HCT116 (cell line): ENCODE measurements at regions not wholly inside any gene's neighbourhood (a gene's known extent, or its start where the extent isn't known, plus 50 kb on each side); places are given as distances from the start of the nearest gene placed in this dataset.

ENCODE experiments used
- ATAC-seq: fragments of 200-7000 bp; cut with Tn5 transposase; 2 replicates; pipeline ENCODE4 v1.9.1; 2020; ENCODE audit warnings: mild to moderate bottlenecking, moderate library complexity
- BruUV-seq: library from RNA; stranded (reverse); fragments of 400-500 nt; replicated peaks from 2 replicates; lab custom pipeline; 2021; lab: Mats Ljungman, UMichigan
- CTCF ChIA-PET: fragments of 300-600 bp; sonication (Branson Sonifier 250); formaldehyde crosslinking; loops from one replicate; lab custom pipeline; 2021; ENCODE audit warnings: antibody characterized with exemption; lab: Charles Lee
- POLR2A ChIA-PET: fragments of 300-600, 350-600 bp; sonication (Branson Sonifier 250); formaldehyde crosslinking; loops from one replicate; lab custom pipeline; 2021; ENCODE audit warnings: antibody characterized with exemption; lab: Charles Lee
- RAD21 ChIA-PET, 2 experiments: fragments of 300-600 bp; sonication (Branson Sonifier 250); formaldehyde crosslinking; loops; one replicate each; lab custom pipeline; 2023; ENCODE audit warnings: low total read pairs in 2 of 2; ENCODE audit not compliant: uncharacterized antibody in 2 of 2, unreplicated experiment in 2 of 2, low non-redundant PET in 1 of 2; lab: Charles Lee
- DNase-seq: peaks from one replicate; pipeline ENCODE4 v3.0.0-alpha.2; 2010; ENCODE audit warnings: low read depth, low spot score
- H2AFZ ChIP-seq: fragments of 200-600 bp; shearing (Covaris generic), sonication (generic); 2 replicates; pipeline ENCODE4 v1.6.1; 2017; ENCODE audit warnings: low read depth, mixed run types, mixed read lengths, antibody characterized with exemption, low read length; ENCODE audit not compliant: poor library complexity, severe bottlenecking
- H3K27ac ChIP-seq: 2 replicates; pipeline ENCODE4 v1.5.1; 2012; ENCODE audit warnings: low read depth, low read length
- H3K27me3 ChIP-seq: fragments of 200-600 bp; sonication (generic); 2 replicates; pipeline ENCODE4 v1.6.1; 2016; ENCODE audit warnings: mixed run types, low read length, mixed read lengths; ENCODE audit not compliant: insufficient read depth
- H3K36me3 ChIP-seq, 2 experiments: fragments of 200-500 bp in 1 of 2; fragments of 200-600 bp in 1 of 2; sonication (Bioruptor generic) in 1 of 2; sonication (generic) in 1 of 2; 2 replicates each; pipeline versions ENCODE4 v1.5.1 to v1.6.1; 2014 to 2016; ENCODE audit warnings: low read length in 2 of 2, inconsistent platforms in 1 of 2, mixed read lengths in 1 of 2, mixed run types in 1 of 2; ENCODE audit not compliant: insufficient read depth in 2 of 2, control insufficient read depth in 1 of 2
- H3K4me1 ChIP-seq, 2 experiments: fragments of 200-600 bp in 1 of 2; sonication (generic) in 1 of 2; 2 replicates each; pipeline versions ENCODE4 v1.5.1 to v1.6.1; 2012 to 2017; ENCODE audit warnings: low read length in 2 of 2, inconsistent platforms in 1 of 2, mild to moderate bottlenecking in 1 of 2, mixed read lengths in 1 of 2, mixed run types in 1 of 2, moderate library complexity in 1 of 2; ENCODE audit not compliant: insufficient read depth in 2 of 2, control insufficient read depth in 1 of 2
- H3K4me2 ChIP-seq: fragments of 200-600 bp; sonication (generic); 2 replicates; pipeline ENCODE4 v1.6.1; 2017; ENCODE audit warnings: mixed run types, low read length, mixed read lengths
- H3K4me3 ChIP-seq, 2 experiments: fragments of 200-600 bp in 1 of 2; sonication (generic) in 1 of 2; replicated peaks in 1 of 2; 2 replicates each; pipeline ENCODE4 v1.5.1; 2011 to 2016; ENCODE audit warnings: low read length in 2 of 2, control low read depth in 1 of 2, low read depth in 1 of 2, mild to moderate bottlenecking in 1 of 2, mixed read lengths in 1 of 2, mixed run types in 1 of 2
- H3K79me2 ChIP-seq: fragments of 200-600 bp; sonication (generic); 2 replicates; pipeline ENCODE4 v1.6.1; 2017; ENCODE audit warnings: mild to moderate bottlenecking, mixed run types, low read length, moderate library complexity, mixed read lengths; ENCODE audit not compliant: insufficient read depth
- H3K9ac ChIP-seq: fragments of 200-600 bp; sonication (generic); 2 replicates; pipeline ENCODE4 v1.6.1; 2016; ENCODE audit warnings: low read length, mixed read lengths
- H3K9me2 ChIP-seq: fragments of 200-600 bp; sonication (generic), shearing (Covaris generic); 2 replicates; pipeline ENCODE4 v1.6.1; 2017; ENCODE audit warnings: mixed run types, mild to moderate bottlenecking, moderate library complexity; ENCODE audit not compliant: insufficient read depth
- H3K9me3 ChIP-seq, 2 experiments: fragments of 200-500 bp in 1 of 2; fragments of 200-600 bp in 1 of 2; sonication (Bioruptor generic) in 1 of 2; sonication (generic) in 1 of 2; 2 replicates each; pipeline ENCODE4 v1.6.1; 2014 to 2017; ENCODE audit warnings: low read length in 2 of 2, mixed read lengths in 2 of 2, inconsistent platforms in 1 of 2, low read depth in 1 of 2, mild to moderate bottlenecking in 1 of 2, mixed run types in 1 of 2, moderate library complexity in 1 of 2; ENCODE audit not compliant: control insufficient read depth in 1 of 2, insufficient read depth in 1 of 2
- H4K20me1 ChIP-seq: fragments of 200-600 bp; sonication (generic), shearing (Covaris generic); 2 replicates; pipeline ENCODE4 v1.6.1; 2017; ENCODE audit warnings: mixed run types, mild to moderate bottlenecking, moderate library complexity; ENCODE audit not compliant: insufficient read depth
- CEBPB ChIP-seq: IDR thresholded peaks from 2 replicates; pipeline ENCODE4 v1.6.1; 2012; ENCODE audit warnings: low read depth
- CTCF ChIP-seq, 3 experiments: fragments of 200-600 bp in 1 of 3; sonication (generic) in 1 of 3; IDR thresholded peaks in 2 of 3; conservative IDR thresholded peaks in 1 of 3; 2 replicates each; pipeline ENCODE4 v1.5.1; 2012 to 2017; ENCODE audit warnings: low read depth in 2 of 3, low read length in 2 of 3, antibody characterized with exemption in 1 of 3, borderline replicate concordance in 1 of 3, control low read depth in 1 of 3, mild to moderate bottlenecking in 1 of 3, mixed read lengths in 1 of 3, mixed run types in 1 of 3, moderate library complexity in 1 of 3; ENCODE audit not compliant: insufficient read depth in 1 of 3
- EZH2phosphoT487 ChIP-seq: fragments of 200-600 bp; IDR thresholded peaks from 2 replicates; pipeline ENCODE4 v1.6.1; 2018; ENCODE audit warnings: antibody characterized with exemption, borderline replicate concordance
- RAD21 ChIP-seq: IDR thresholded peaks from 2 replicates; pipeline ENCODE4 v1.6.1; 2012; ENCODE audit warnings: low read depth, mild to moderate bottlenecking
- YY1 ChIP-seq: IDR thresholded peaks from 2 replicates; pipeline ENCODE4 v1.6.1; 2011; ENCODE audit warnings: low read length, low read depth, moderate library complexity, mild to moderate bottlenecking; ENCODE audit not compliant: insufficient replicate concordance; ENCODE audit errors: extremely low read depth
- intact Hi-C: fragments of 100-400 bp; cut with micrococcal nuclease; formaldehyde crosslinking; loops from 2 replicates; pipeline ENCODE4 v1.10.0; 2022
- TF ChIP-seq, protein P1 (sequence below): IDR thresholded peaks from 2 replicates; pipeline ENCODE4 v1.6.1; 2011; ENCODE audit warnings: mild to moderate bottlenecking, low read length, moderate library complexity; ENCODE audit not compliant: insufficient replicate concordance; ENCODE audit errors: extremely low read depth

GRCh38 chr2:126971481-126972278 is 73.0 kb downstream of the TEX51 start:
- Histone ChIP-seq H3K36me3 (no peaks in the 10 kb centered on the region), H3K4me2 (peak overlapping the region; percentile 86), H3K9ac (peak overlapping the region; percentile 26; the same call in 1 of the 2 replicates), H3K9me3 (no peaks in the 10 kb centered on the region), H4K20me1 (no peaks in the 10 kb centered on the region), H3K4me1 (peaks cover 2 to 12% of the 10 kb centered on the region in 2 experiments; a peak in 2 of 4 replicates), H2AFZ (peak overlapping the region; percentile 86), H3K4me3 (peak overlapping the region; percentile 35 to 46), H3K27ac (no peak overlapping the region), H3K27me3 (peaks cover 32% of the 10 kb centered on the region; the same call in 1 of the 2 replicates), H3K9me2 (no peaks in the 10 kb centered on the region), H3K79me2 (no peaks in the 10 kb centered on the region)
- BruUV-seq = no TSS peak
- ATAC-seq = peak; percentile 92
- intact Hi-C loops = loop anchor here (2.0 to 10.0 kb wide), 3 partner anchors 197 to 444 kb away; no protein-coding TSS in a partner anchor
- CTCF ChIA-PET = interaction anchor here (0.6 to 2.5 kb wide), 12 partner anchors 25 to 444 kb away, joined by 3 to 31 read pairs (median 4); no protein-coding TSS in a partner anchor
- DNase-seq = peak; percentile 47
- RAD21 ChIA-PET = interaction anchor here in 1 of 2 experiments (0.6 kb wide), 1 partner anchor 98 kb away, joined by 3 read pairs; no protein-coding TSS in a partner anchor
- POLR2A ChIA-PET = no interaction called here
- peak; percentile 86 for TF ChIP-seq RAD21
- TF ChIP-seq, protein P1, sequence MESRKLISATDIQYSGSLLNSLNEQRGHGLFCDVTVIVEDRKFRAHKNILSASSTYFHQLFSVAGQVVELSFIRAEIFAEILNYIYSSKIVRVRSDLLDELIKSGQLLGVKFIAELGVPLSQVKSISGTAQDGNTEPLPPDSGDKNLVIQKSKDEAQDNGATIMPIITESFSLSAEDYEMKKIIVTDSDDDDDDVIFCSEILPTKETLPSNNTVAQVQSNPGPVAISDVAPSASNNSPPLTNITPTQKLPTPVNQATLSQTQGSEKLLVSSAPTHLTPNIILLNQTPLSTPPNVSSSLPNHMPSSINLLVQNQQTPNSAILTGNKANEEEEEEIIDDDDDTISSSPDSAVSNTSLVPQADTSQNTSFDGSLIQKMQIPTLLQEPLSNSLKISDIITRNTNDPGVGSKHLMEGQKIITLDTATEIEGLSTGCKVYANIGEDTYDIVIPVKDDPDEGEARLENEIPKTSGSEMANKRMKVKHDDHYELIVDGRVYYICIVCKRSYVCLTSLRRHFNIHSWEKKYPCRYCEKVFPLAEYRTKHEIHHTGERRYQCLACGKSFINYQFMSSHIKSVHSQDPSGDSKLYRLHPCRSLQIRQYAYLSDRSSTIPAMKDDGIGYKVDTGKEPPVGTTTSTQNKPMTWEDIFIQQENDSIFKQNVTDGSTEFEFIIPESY = no peak
- TF ChIP-seq CEBPB = no peak
- peak; percentile 60 to 88 (median 88) for TF ChIP-seq CTCF (IDR thresholded peaks at IDR 0.05 in 2 of 3, conservative IDR thresholded peaks at IDR 0.05 in 1 of 3; ENCODE audit: borderline replicate concordance in 1 of 3, insufficient read depth in 1 of 3, low read depth in 2 of 3, low read length in 2 of 3)
- no peak for TF ChIP-seq YY1
- no peak for TF ChIP-seq EZH2phosphoT487
